ENCODE measurements at regions not wholly inside any gene's neighbourhood (a gene's known extent, or its start where the extent isn't known, plus 50 kb on each side); places are given as distances from the start of the nearest gene placed in this dataset.

GRCh38 chr7:136652635-136653370, 215.6 kb upstream of the CHRM2 start:
- no peak for TF ChIP-seq CTCF (conservative IDR thresholded peaks at IDR 0.05; ENCODE audit: low read depth, low read length)
- no peak overlapping the region for H3K4me3 ChIP-seq (ENCODE audit: low read depth, low read length)
- no peak for DNase-seq (ENCODE audit: low read depth)

- DNase-seq (ENCODE audit: low read depth), result no peak
- TF ChIP-seq CTCF (conservative IDR thresholded peaks at IDR 0.05; ENCODE audit: low read depth, low read length), result no peak
- H3K4me3 ChIP-seq (ENCODE audit: low read depth, low read length), result no peak overlapping the region
Observed at GRCh38 chr7:136640977-136641376, 227.5 kb upstream of the CHRM2 start.

GRCh38 chr7:136637813-136638212, 230.6 kb upstream of the CHRM2 start:
- no peak overlapping the region for H3K4me3 ChIP-seq (ENCODE audit: low read depth, low read length)
- no peak for DNase-seq (ENCODE audit: low read depth)
- no peak for TF ChIP-seq CTCF (conservative IDR thresholded peaks at IDR 0.05; ENCODE audit: low read depth, low read length)

- no peak for TF ChIP-seq CTCF (conservative IDR thresholded peaks at IDR 0.05; ENCODE audit: low read depth, low read length)
- no peak overlapping the region for H3K4me3 ChIP-seq (ENCODE audit: low read depth, low read length)
- no peak for DNase-seq (ENCODE audit: low read depth)
Observed at GRCh38 chr7:136635751-136636150, 232.7 kb upstream of the CHRM2 start.

- DNase-seq (ENCODE audit: low read depth), result no peak
- no peak for TF ChIP-seq CTCF (conservative IDR thresholded peaks at IDR 0.05; ENCODE audit: low read depth, low read length)
- H3K4me3 ChIP-seq (ENCODE audit: low read depth, low read length), result no peak overlapping the region
Observed at GRCh38 chr7:136618818-136619217, 249.6 kb upstream of the CHRM2 start.

GRCh38 chr7:136617176-136617575, 251.3 kb upstream of the CHRM2 start:
- TF ChIP-seq CTCF (conservative IDR thresholded peaks at IDR 0.05; ENCODE audit: low read depth, low read length), result no peak
- no peak for DNase-seq (ENCODE audit: low read depth)

More at GRCh38 chr7:136617176-136617575, 251.3 kb upstream of the CHRM2 start:
- H3K4me3 ChIP-seq (ENCODE audit: low read depth, low read length), result no peak overlapping the region
